GM12878 (cell line): ENCODE measurements at regions not wholly inside any gene's neighbourhood (a gene's known extent, or its start where the extent isn't known, plus 50 kb on each side); places are given as distances from the start of the nearest gene placed in this dataset.

Experiments used
- BRCA1 ChIP-seq: IDR thresholded peaks from 2 replicates; pipeline ENCODE4 v1.6.1; 2011; ENCODE audit warnings: low read depth, low read length, improper control_type of control experiment
- CBFB ChIP-seq: IDR thresholded peaks from 2 replicates; pipeline ENCODE4 v1.6.1; 2016; ENCODE audit warnings: antibody characterized with exemption, low read depth
- IRF4 ChIP-seq: IDR thresholded peaks from 2 replicates; pipeline ENCODE4 v1.6.1; 2011; ENCODE audit warnings: low read depth, low read length
- JUND ChIP-seq: IDR thresholded peaks from 2 replicates; pipeline ENCODE4 v1.6.1; 2012; ENCODE audit warnings: low read depth, mild to moderate bottlenecking, low read length, improper control_type of control experiment, moderate library complexity
- NFIC ChIP-seq: IDR thresholded peaks from 2 replicates; pipeline ENCODE4 v1.6.1; 2012; ENCODE audit warnings: low read depth, mild to moderate bottlenecking, inconsistent platforms, low read length, moderate library complexity
- PAX5 ChIP-seq: IDR thresholded peaks from 2 replicates; pipeline ENCODE4 v1.6.1; 2011; ENCODE audit warnings: low read depth, low read length, borderline replicate concordance
- POLR2A ChIP-seq: IDR thresholded peaks from 2 replicates; pipeline ENCODE4 v1.6.1; 2011; ENCODE audit warnings: low read depth, mild to moderate bottlenecking, low read length
- POLR2AphosphoS5 ChIP-seq: IDR thresholded peaks from 2 replicates; pipeline ENCODE4 v1.6.1; 2011; ENCODE audit warnings: mild to moderate bottlenecking, low read length, inconsistent platforms
- SRF ChIP-seq, 2 experiments: IDR thresholded peaks; 2 replicates each; pipeline ENCODE4 v1.6.1; 2011; ENCODE audit warnings: low read depth in 2 of 2, low read length in 2 of 2, mild to moderate bottlenecking in 1 of 2, moderate library complexity in 1 of 2
- TBL1XR1 ChIP-seq: IDR thresholded peaks from 2 replicates; pipeline ENCODE4 v1.6.1; 2012; ENCODE audit warnings: low read depth, low read length, improper control_type of control experiment
- TCF7 ChIP-seq: IDR thresholded peaks from 2 replicates; pipeline ENCODE4 v1.6.1; 2014; ENCODE audit warnings: antibody characterized with exemption, borderline replicate concordance
- TF ChIP-seq, protein P1 (sequence below): IDR thresholded peaks from 2 replicates; pipeline ENCODE4 v1.6.1; 2011; ENCODE audit warnings: mild to moderate bottlenecking, low read depth, low read length, moderate library complexity; ENCODE audit not compliant: insufficient replicate concordance
- TF ChIP-seq, protein P2 (sequence below), 3 experiments: IDR thresholded peaks in 2 of 3; conservative IDR thresholded peaks in 1 of 3; 2 replicates each; pipeline ENCODE4 v1.5.1; 2011; ENCODE audit warnings: low read depth in 3 of 3, low read length in 3 of 3, mild to moderate bottlenecking in 3 of 3, control low read depth in 2 of 3, moderate library complexity in 2 of 3, inconsistent platforms in 1 of 3, mixed read lengths in 1 of 3; ENCODE audit not compliant: control insufficient read depth in 2 of 3, insufficient read depth in 1 of 3; ENCODE audit errors: extremely low read depth in 1 of 3
- TF ChIP-seq, protein P3 (sequence below): IDR thresholded peaks from 2 replicates; pipeline ENCODE4 v1.6.1; 2011; ENCODE audit warnings: low read depth, mild to moderate bottlenecking, low read length, moderate library complexity, borderline replicate concordance; ENCODE audit errors: extremely low read depth

DNA sequence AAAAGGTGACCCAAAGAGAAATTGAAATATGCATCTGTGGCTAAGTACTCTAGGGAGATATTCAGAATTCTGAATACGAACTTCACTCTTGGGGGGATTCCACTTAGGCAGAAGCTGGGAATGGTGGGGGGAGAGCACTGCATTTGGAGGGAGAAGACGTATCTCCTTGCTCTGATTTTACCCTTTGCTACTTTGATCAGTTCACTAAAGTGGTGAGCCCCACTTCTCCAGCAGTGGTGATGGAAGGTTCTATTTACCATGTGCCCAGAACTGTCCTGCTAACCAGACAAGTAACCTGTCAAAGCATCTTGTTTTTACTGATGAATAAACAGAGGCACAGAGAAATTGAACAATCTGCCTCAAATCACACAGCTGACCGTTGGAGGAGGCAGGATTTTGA, 483.4 kb downstream of the SIPA1L2 start:
- TF ChIP-seq, protein P1, sequence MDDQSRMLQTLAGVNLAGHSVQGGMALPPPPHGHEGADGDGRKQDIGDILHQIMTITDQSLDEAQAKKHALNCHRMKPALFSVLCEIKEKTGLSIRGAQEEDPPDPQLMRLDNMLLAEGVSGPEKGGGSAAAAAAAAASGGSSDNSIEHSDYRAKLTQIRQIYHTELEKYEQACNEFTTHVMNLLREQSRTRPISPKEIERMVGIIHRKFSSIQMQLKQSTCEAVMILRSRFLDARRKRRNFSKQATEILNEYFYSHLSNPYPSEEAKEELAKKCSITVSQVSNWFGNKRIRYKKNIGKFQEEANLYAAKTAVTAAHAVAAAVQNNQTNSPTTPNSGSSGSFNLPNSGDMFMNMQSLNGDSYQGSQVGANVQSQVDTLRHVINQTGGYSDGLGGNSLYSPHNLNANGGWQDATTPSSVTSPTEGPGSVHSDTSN: no peak
- TF ChIP-seq, protein P2, sequence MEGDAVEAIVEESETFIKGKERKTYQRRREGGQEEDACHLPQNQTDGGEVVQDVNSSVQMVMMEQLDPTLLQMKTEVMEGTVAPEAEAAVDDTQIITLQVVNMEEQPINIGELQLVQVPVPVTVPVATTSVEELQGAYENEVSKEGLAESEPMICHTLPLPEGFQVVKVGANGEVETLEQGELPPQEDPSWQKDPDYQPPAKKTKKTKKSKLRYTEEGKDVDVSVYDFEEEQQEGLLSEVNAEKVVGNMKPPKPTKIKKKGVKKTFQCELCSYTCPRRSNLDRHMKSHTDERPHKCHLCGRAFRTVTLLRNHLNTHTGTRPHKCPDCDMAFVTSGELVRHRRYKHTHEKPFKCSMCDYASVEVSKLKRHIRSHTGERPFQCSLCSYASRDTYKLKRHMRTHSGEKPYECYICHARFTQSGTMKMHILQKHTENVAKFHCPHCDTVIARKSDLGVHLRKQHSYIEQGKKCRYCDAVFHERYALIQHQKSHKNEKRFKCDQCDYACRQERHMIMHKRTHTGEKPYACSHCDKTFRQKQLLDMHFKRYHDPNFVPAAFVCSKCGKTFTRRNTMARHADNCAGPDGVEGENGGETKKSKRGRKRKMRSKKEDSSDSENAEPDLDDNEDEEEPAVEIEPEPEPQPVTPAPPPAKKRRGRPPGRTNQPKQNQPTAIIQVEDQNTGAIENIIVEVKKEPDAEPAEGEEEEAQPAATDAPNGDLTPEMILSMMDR (IDR thresholded peaks at IDR 0.05 in 2 of 3, conservative IDR thresholded peaks at IDR 0.05 in 1 of 3; ENCODE audit: control insufficient read depth in 2 of 3, extremely low read depth in 1 of 3, insufficient read depth in 1 of 3, low read depth in 3 of 3, low read length in 3 of 3): no peak
- TF ChIP-seq JUND: no peak
- no peak for TF ChIP-seq SRF (IDR thresholded peaks at IDR 0.05; ENCODE audit: low read depth in 2 of 2, low read length in 2 of 2)
- no peak for TF ChIP-seq TBL1XR1
- no peak for TF ChIP-seq IRF4
- no peak for TF ChIP-seq POLR2A
- TF ChIP-seq PAX5: no peak
- TF ChIP-seq BRCA1: no peak
- TF ChIP-seq POLR2AphosphoS5: no peak
- TF ChIP-seq, protein P3, sequence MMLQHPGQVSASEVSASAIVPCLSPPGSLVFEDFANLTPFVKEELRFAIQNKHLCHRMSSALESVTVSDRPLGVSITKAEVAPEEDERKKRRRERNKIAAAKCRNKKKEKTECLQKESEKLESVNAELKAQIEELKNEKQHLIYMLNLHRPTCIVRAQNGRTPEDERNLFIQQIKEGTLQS: no peak
- no peak for TF ChIP-seq NFIC
- no peak for TF ChIP-seq TCF7
- no peak for TF ChIP-seq CBFB
